Progenitor cell of endocrine pancreas (in vitro differentiated cells): ENCODE measurements at regions not wholly inside any gene's neighbourhood (a gene's known extent, or its start where the extent isn't known, plus 50 kb on each side); places are given as distances from the start of the nearest gene placed in this dataset.
A peak's percentile ranks its signal among the peaks of the same experiment; 100 is the strongest.

ENCODE experiments used
- DNase-seq: peaks from one replicate; pipeline ENCODE4 v3.0.0; 2021; ENCODE audit warnings: low spot score; ENCODE audit not compliant: unreplicated experiment
- H3K27ac Mint-ChIP-seq: 2 replicates; pipeline ENCODE4 v1.8.0; 2021; ENCODE audit warnings: mild to moderate bottlenecking, moderate library complexity, mixed read lengths
- H3K27me3 Mint-ChIP-seq: 2 replicates; pipeline ENCODE4 v1.8.0; 2021; ENCODE audit warnings: mixed read lengths
- H3K36me3 Mint-ChIP-seq: 2 replicates; pipeline ENCODE4 v1.8.0; 2022; ENCODE audit warnings: mixed read lengths; ENCODE audit not compliant: insufficient read depth
- H3K4me1 Mint-ChIP-seq: 2 replicates; pipeline ENCODE4 v1.8.0; 2021; ENCODE audit warnings: low read depth, mixed read lengths
- H3K4me3 Mint-ChIP-seq: 2 replicates; pipeline ENCODE4 v1.8.0; 2021; ENCODE audit warnings: low read depth, mild to moderate bottlenecking, moderate library complexity, mixed read lengths
- H3K9me3 Mint-ChIP-seq: 2 replicates; pipeline ENCODE4 v1.8.0; 2021; ENCODE audit warnings: low read depth, mixed read lengths
- TF ChIP-seq, protein P1 (sequence below): fragments of 200-600 bp; sonication (generic); IDR thresholded peaks from one replicate; pipeline ENCODE4 v1.5.0; 2021; ENCODE audit warnings: antibody characterized with exemption, mild to moderate bottlenecking; ENCODE audit not compliant: unreplicated experiment

DNA sequence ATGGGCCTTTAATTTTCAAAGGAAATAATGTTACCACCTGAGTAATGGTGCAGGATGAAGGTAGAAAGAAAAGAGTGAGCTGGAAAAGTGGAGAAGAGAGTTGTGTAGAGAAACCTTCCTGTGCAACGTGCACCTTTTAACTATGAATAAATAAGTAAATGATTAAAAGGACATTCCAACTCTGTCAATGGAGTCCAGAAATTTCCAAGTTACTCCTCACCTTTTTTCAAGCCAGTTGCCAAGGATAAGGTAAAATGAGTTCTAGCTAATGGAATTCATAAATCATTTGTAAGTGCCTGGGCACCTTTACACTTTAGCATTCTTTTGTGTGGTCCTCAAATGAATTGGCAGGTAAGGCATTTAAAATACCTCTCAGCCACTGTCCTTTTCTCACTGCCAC lies 549.4 kb upstream of the NRP1 start:
- no peaks in the 10 kb centered on the region for H3K27me3 Mint-ChIP-seq
- no peak overlapping the region for H3K4me3 Mint-ChIP-seq
- peak overlapping the region; percentile 44 for H3K27ac Mint-ChIP-seq
- peaks cover 9% of the 10 kb centered on the region for H3K4me1 Mint-ChIP-seq
- TF ChIP-seq, protein P1, sequence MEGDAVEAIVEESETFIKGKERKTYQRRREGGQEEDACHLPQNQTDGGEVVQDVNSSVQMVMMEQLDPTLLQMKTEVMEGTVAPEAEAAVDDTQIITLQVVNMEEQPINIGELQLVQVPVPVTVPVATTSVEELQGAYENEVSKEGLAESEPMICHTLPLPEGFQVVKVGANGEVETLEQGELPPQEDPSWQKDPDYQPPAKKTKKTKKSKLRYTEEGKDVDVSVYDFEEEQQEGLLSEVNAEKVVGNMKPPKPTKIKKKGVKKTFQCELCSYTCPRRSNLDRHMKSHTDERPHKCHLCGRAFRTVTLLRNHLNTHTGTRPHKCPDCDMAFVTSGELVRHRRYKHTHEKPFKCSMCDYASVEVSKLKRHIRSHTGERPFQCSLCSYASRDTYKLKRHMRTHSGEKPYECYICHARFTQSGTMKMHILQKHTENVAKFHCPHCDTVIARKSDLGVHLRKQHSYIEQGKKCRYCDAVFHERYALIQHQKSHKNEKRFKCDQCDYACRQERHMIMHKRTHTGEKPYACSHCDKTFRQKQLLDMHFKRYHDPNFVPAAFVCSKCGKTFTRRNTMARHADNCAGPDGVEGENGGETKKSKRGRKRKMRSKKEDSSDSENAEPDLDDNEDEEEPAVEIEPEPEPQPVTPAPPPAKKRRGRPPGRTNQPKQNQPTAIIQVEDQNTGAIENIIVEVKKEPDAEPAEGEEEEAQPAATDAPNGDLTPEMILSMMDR, result no peak
- H3K36me3 Mint-ChIP-seq, result no peaks in the 10 kb centered on the region
- no peak for DNase-seq
- H3K9me3 Mint-ChIP-seq, result peaks cover 3% of the 10 kb centered on the region

DNA sequence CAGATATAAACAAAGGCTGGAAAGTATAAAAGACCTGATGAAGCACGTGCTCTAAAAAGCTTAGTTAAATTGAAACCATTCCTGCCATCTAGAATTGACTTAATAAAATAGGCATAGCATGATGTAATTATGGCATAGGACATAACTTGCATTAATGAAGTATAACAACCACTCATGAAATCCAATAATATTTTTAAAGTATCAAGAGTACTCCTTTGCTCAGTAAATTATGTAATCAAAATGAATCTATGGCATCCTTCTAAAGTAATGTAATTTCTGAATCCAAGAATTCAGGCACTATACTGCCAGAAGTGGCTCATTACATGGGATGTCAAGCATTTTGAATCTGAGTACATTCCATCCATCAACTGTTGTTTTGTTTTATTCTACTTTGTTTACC lies 548.5 kb upstream of the NRP1 start:
- Mint-ChIP-seq H3K4me3 (no peak overlapping the region), H3K36me3 (no peaks in the 10 kb centered on the region), H3K27ac (no peak overlapping the region), H3K9me3 (peaks cover 3% of the 10 kb centered on the region), H3K27me3 (no peaks in the 10 kb centered on the region), H3K4me1 (peaks cover 9% of the 10 kb centered on the region)
- DNase-seq, result no peak
- TF ChIP-seq, protein P1, result no peak

DNA sequence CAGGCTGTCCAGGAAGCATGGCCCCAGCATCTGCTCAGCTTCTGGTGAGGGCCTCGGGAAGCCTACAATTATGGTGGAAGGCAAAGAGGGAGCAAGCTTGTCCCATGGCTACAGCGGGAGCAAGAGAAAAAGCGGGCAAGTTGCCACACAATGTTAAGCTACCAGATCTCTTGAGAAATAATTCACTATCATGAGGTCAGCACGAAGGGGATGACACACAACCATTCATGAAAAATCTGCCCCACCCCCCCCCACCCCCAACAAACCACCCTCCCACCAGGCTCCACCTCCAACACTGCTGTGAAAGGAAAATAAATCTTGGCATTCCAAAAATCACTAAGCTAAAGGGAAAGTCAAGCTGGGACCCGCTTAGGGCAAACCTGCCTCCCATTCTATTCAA lies 545.8 kb upstream of the NRP1 start:
- Mint-ChIP-seq H3K4me3 (no peak overlapping the region), H3K9me3 (peaks cover 3% of the 10 kb centered on the region), H3K27ac (no peak overlapping the region), H3K27me3 (no peaks in the 10 kb centered on the region), H3K36me3 (no peaks in the 10 kb centered on the region), H3K4me1 (peaks cover 11% of the 10 kb centered on the region)
- DNase-seq, result no peak
- TF ChIP-seq, protein P1, result no peak

DNA sequence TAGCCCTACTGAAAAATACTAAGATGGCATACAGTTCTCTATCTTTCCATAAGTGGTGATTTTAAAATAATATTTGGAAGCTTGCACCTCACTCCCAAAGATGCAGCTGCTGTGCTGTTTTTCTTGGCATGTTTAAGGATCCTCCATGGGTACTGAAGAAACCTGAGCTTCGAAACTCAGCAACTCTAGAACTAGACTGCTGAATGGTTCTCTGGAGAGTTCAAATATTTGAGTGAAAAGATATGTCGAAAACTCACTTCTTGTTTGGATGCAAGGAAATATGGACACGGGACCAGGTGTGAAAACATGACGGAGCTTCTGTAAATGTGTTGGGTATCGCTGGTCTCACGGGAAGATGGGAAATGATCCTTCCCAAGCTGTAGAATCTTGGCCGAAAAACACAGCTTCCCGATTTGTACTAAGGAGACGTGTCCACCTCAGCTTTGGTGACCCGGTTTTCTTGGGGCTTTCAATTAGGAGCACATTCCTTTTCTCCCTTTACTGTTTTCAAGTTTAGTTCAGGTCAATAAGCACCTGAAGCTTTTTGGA lies 543.8 kb upstream of the NRP1 start:
- Mint-ChIP-seq H3K9me3 (peaks cover 3% of the 10 kb centered on the region), H3K4me1 (peaks cover 3% of the 10 kb centered on the region), H3K36me3 (no peaks in the 10 kb centered on the region), H3K27me3 (no peaks in the 10 kb centered on the region), H3K27ac (no peak overlapping the region), H3K4me3 (no peak overlapping the region)
- TF ChIP-seq, protein P1, result no peak
- no peak for DNase-seq

DNA sequence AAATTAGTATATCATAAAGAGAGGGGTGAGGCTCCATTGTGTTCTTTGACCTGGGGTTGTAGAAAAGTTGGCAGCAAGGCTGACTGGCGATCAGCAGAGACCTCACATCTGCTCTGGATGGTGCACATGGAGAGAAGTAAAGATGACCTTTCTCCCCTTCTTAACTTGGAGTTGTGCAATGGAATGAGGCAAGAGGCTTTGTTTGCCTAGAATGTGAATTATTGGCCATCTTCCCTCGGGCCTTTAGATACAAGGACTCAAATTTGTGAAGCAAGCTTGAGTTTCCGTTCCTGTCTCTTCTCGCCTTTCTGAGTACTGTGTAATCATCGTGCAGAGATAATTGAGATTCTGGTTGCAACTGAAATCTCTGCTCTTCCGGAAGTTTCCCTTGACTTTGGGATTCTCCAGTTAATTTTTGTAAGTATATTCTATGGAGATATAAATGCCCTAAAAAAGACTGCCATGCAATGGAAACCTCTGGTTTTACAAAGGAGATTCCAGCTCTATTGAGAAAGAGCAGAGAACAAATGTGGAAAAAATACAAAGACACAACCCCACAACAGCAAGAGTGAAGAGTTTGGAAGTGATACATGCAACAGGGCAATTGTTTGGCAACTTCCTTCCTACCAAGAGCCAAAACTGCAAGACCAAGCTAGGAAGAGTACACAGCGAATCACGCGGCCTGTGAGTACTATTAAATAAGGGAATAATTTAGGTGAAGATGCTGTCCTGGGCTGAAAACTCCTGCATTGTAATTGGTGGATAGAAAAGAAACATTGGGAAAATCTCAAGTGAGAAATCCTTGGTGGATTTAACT lies 542.3 kb upstream of the NRP1 start:
- no peak for DNase-seq
- Mint-ChIP-seq H3K4me3 (no peak overlapping the region), H3K36me3 (no peaks in the 10 kb centered on the region), H3K27me3 (no peaks in the 10 kb centered on the region), H3K4me1 (peaks cover 1% of the 10 kb centered on the region), H3K27ac (no peak overlapping the region), H3K9me3 (peaks cover 2% of the 10 kb centered on the region)
- TF ChIP-seq, protein P1, result no peak
